Stimulated activated CD4-positive, alpha-beta T cell treated with anti-CD3 and anti-CD28 coated beads, Interleukin-4, amount 100 ng/mL, for 48 hours (primary cell): ENCODE measurements at regions not wholly inside any gene's neighbourhood (a gene's known extent, or its start where the extent isn't known, plus 50 kb on each side); places are given as distances from the start of the nearest gene placed in this dataset.

Experiments used
- DNase-seq, 2 donors: peaks; one replicate each; pipeline ENCODE4 v3.0.0-alpha.2; 2020; ENCODE audit warnings: low read depth in 2 of 2

DNA sequence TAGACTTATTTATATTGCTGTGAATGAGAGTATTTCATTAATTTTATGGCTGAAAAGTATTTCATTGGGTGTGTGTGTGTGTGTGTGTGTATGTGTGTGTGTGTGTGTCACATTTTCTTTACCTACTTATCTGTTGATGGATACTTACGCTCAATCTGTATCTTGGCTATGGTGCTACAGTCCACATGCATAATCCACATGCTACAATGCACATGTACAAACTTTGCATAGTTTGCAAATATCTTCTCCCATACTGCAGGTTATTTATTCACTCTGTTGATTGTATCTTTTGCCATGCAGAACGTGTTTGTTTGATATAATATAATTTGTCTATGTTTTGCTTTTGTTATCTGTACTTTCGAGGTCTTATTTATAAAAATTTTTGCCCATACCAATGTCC is 167.8 kb downstream of the RAB28 start:
- DNase-seq, result no peak

DNA sequence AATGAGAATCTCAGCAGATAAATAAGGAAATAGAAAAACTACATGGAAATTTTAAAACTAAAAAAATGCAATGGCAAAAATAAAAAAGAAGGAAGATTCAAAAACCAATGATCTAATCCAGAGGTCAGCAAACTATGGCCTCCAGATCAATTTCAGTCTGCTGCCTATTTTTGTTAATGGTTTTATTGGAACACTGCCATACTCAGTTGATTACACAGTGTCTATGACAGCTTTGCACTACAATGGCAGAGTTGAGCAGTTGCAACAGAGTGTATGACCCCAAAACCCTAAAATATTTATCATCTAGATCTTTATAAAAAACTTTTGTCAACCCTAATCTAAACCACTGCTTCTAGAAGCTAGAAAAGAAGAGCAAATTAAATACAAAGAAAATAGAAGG is 170.3 kb downstream of the RAB28 start:
- DNase-seq, result no peak

DNA sequence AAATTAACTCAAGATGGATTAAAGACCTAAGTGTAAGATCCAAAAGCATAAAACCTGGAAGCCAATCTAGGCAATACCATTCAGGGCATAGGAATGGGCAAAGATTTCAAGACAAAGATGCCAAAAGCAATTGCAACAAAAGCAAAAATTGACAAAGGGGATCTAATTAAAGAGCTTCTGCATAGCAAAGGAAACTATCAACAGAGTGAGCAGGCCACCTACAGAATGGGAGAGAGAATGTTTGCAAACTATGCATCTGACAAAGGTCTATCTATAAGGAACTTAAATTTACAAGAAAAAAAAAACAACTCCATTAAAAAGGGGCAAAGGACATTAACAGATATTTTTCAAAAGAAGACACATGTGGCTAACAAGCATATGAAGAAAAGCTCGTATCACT is 171.9 kb downstream of the RAB28 start:
- DNase-seq, result no peak

DNA sequence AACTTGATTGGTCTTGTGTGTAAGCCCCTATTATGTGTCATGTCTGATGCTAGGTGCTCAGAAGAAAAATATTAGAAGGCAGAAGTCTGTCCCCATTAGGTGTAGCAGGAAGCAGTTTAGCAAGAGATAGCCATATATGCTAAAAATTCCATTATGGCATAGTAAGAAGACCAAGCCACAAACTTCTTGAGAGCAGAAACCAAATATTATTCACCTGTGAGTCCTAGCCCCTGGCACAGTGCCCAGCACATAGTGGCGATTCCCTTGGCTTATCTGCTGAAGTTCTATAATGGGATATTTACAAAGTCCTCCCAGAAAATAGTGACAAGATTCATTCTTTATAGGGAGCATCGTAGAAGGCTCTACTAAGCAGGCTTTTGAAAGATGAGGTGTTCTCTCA is 174.4 kb downstream of the RAB28 start:
- no peak for DNase-seq

DNA sequence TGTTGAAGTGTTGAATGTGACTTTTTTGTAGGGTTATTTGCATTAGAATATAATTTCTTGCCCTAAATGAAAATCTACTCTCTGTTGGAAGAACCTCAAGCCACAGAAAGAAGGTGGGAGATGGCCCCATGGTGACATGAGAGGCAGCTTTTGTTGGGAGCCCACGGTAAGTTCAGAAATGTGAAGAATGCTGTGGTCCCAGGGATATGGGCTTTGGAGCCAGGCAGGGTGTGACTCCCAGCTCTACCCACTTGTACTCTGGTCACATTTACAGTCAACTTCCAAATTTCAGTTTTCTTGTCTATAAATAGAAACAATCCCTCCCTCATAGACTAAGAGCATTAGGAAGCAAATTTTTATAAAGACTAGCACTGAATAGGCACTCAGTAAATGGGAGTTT is 177.8 kb downstream of the RAB28 start:
- no peak for DNase-seq

DNA sequence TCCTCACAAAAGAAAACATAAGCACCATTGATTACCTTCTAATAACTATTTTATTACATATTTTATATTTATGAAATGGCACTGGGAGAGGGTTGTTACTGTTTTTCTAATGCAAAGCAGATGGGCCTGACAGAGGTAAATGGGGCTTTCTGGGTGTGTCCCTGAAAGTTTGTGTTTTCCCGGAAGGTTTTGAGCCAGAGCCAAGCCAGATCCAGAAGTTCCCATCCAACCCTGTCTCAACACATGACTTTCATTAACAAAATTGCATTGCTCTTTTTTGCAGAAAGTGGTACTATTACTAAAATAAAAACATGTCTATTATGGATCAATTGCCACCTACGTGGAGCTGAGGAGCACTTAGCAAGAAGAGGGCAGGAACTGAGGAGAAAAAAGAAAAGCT is 181.3 kb downstream of the RAB28 start:
- DNase-seq, result no peak

DNA sequence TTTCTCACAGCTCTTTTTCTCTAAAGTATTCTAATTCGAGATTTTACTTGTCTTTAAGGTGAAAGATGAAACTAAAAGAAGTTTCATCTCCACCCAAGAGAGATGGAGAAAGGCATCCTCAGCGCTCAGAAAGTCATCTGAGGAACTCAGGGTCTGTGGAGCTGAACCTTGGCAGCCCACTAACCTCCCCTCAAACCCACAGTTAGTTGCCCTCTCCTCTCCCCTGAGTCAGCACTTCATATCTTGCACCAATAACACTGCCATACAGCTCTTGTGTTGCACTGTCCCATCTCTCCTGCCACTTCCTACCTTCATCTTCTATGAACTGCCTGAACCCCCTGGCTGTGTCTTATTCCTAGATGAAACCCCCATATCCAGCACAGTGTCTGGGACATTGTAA is 184.8 kb downstream of the RAB28 start:
- no peak for DNase-seq

DNA sequence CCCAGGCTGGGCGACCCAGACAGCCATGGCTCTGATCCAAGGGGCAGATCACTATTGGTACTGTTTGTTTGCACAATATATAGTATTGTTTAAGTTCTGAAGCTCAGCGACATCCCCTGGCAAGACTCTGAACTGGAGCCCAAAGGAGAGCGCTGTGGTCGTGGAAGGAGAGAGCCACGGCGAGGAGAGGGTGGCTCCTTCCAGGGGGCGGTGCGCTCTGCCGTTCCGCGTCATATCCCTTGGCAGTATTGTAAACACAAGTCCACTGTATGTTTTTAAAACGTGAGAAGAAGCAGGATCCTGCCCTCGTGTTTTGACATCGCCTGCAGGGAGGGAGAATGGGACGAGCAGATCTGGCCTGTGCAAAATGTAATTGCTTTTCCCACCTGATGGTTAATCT is 185.5 kb downstream of the RAB28 start:
- no peak for DNase-seq

DNA sequence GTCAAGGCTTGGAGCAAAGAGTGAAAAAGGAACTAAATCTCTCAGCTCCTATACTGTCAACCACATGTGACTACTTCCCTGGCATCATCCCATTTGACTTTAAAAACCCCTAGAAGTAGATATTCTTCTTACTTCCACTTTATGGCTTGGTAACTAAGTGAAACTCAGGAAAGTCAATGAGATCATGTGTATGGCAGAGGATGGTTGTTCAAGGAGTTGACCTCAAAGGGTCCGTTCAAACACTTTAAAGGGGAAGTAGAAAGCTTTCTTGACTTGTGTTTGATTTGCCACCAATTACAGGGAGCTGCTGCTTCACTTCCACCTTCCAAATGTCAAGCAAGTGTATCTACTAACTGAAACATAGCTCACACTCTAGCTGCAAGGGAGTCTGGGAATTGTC is 187.2 kb downstream of the RAB28 start:
- DNase-seq, result no peak

DNA sequence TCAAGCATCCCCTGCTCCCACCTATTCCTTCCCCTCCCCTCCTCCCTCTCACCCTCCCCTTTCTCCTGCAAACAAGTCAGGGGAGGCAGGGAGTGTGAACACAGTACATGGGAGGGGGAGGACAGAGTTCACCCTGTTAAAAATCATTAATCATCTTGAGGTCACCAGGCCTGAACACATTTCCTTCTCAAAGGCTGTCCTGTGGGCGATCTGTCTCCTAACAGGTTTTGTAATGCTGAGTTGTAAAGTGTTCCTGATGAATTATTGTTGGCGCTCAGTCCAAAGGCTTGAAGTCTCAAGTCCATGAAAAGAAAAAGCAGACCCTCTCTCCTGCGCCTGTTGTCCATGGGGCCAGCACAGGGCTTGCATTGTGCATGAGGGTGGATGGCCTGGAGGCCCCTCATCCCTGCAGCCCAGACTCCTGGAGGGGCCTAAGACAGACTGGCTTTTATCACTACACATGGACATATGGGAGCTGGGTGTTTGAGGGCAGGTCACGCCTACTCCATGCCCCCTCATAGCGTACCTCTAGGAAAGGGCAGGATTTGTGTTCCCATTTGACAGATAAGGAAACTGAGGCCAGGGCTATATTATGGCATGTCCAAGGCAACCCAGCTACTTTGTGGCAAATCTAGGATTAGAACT is 189.1 kb downstream of the RAB28 start:
- DNase-seq, result no peak

DNA sequence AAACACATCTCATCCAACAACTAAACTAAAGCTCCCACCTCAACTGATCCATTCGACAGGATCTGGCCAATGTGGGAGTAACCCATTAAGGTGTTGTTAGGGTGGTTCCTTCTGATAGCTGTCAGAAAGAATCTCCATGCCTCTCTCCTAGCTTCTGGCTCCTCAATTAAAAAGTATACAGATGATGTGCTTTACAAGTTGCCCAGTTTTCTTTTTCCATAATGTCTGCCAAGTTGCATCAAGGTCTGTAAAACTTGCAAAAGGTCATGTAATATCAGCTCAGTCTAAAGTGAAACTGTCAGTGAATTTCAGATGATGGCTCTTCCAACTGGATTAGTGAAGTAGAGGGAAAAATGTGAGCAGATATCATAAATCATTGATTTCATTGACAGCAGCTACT is 191.8 kb downstream of the RAB28 start:
- no peak for DNase-seq

DNA sequence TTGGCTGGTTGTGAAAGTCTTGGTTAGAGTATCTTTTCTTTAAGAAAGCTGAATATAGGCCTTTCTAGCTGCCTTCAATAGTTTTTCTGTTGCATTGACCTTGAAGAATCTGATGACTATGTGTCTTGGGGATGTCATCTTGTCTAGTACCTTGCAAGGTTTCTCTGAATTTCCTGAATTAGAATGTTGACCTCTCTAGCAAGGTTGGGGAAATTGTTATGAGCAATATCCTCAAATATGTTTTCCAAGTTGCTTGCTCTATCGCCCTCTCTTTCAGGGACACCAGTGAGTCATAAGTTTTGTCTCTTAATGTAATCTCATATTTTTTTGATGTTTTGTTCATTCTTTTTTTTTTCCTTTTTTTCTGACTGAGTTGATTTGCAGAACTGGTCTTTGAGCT is 194.7 kb downstream of the RAB28 start:
- no peak for DNase-seq

DNA sequence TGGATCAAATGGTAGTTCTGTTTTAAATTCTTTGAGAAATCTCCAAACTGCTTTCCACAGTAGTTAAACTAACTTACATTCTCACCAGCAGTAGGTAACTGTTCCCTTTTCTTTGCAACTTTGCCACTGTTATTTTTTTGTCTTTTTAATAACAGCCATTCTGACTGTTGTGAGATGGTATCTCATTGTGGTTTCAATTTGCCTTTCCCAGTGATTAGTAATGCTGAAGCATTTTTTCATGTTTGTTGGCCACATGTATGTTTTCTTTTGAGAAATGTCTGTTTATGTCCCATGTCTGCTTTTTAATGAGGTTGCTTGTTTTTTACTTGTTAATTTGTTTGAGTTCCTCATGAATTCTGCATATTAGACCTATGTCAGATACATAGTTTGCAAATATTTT is 198.8 kb downstream of the RAB28 start:
- no peak for DNase-seq

DNA sequence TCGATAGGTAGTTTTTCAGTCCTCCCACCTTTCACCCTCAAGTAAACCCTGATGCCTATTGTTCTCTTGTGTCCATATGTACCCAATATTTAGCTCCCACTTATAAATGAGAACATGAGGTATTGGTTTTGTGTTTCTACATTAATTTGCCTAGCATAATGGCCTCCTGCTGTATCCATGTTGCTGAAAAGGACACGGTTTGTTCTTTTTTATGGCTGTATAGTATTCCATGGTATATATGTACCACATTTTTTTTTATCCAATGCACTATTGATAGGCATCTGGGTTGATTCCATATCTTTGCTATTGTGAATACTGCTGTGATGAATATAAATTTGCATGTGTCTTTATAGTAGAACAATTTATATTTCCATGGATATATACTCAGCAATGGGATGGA is 199.2 kb downstream of the RAB28 start:
- no peak for DNase-seq

DNA sequence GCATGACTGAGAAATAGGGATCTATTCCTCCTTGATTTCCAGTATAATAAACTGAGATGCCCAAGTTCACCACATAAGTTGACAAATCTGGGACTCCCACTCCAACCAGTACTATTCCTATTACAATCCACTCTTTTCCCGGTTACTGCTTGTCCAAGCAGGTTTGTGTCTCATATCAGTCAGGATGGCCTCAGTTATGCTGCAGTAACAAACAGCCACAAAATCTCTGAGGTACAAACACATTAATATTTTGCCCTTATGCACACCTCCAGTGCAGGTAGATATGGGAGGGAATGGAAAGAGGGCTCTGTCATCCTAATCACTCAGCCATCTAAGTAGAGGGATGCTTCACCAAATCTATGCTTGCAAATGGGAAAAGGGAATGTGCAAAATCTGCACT is 207.8 kb downstream of the RAB28 start:
- no peak for DNase-seq

DNA sequence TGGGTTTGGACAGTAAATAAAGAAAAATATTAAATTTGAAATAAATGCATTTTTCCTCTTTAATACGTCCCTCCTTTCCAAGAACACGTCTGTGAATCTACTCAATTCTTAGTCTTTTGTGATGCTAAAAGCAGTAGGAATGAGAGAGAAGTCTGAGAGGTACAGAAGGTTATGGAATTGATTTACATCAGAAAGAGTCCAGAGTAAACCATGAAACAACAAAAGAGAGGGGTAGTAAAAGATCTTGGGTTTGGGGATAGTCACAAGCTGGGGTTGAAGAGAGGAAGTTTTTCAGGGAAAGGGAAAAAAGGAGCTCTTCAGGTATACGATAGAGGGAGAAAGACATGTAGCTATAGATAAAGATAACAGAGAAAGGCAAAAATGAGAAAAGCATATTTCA is 215.4 kb downstream of the RAB28 start:
- DNase-seq, result no peak

DNA sequence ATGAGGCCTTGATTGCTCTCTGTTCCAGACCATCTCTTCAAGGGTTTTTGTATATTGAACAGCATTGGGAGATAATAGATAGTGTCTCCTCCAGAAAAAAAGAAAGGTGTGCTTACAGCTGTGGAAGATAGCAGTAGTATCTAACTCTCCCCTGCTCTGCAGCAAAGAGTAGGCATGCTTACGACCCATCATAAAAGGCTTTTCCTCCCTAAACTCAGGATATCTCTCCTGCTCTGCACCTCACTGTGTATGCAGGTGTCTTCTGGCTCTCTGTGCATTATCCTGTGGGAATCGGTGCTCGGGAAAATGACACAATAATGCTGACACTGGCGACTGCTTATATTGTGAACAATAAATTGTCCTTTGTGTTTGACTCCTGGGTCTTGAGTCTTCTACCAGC is 216.0 kb downstream of the RAB28 start:
- no peak for DNase-seq

DNA sequence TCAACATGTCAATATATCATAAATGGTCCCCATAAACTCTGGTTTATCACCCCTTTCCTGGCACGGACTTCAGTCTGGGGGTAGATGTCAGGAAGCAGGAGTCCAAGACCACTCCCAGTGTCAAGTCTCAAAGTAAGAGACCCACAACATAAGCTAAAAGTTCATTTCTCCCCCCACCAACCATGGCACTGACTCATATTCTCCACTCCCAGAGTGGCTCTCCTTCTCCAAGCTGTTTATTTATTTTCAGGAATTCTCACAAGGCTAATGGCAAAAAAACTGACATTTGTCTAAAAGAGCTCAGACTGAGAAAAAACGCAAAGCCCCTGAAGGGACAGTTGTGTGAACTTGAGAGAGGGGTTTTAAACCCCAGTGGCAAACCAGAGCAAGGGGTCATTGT is 217.0 kb downstream of the RAB28 start:
- no peak for DNase-seq

DNA sequence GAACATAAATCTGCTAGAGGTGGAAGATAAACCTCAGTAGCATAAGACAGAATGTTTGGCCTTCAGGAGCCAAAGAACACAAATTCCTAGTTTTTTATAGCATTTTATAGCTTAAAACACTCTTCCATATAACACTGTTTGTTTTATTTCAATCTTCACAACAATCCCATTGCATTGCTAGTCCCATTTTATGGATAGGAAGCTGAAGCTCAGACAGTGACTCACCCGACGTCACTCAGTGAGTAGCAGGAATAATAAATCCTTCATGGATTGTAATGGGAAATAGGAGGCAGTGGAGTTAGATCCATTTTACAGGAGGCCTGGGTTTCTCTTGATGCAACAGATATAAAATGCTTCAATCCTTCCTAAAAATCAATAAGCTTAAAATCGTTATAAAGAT is 217.5 kb downstream of the RAB28 start:
- DNase-seq, result no peak

DNA sequence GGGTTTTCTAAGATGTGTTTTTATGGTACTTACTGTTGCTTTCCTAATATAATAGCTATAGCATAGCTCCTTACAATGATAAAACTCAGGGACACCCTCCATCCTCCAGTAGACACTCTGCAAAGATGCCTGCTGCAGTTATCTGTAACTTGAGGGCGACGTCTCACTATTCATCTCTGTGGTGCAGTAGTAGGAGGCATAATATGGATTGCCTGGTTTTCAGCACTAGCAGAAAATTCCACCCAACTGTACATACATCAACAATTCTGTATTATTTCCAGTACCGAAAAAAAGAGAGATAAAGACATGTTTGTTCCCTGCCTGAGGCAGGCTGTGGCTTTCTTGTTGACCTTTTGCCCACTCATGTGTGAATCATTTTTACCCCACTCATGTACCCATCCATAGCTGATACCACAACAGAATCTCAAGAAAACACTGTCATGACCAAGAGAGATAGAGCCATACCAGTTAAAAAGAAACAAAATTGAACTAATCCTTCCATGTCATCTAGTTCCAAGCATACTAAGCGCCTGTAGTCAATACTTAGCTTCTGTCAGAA is 220.1 kb downstream of the RAB28 start:
- no peak for DNase-seq

DNA sequence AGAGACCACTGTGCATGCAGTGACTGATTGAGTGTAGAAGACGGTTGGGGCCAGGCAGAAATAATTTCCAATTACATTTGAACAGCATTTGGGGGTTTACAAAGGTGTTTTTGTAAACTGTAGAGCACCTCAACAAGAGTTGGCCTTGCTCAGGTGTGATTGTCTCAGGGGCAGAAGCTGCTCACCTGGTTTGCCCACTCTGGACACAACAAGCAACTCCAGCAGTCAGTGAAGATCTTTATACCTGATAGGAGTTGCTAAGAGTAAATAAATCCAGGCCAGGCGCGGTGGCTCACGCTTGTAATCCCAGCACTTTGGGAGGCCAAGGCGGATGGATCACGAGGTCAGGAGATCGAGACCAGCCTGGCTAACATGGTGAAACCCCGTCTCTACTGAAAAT is 221.3 kb downstream of the RAB28 start:
- no peak for DNase-seq

DNA sequence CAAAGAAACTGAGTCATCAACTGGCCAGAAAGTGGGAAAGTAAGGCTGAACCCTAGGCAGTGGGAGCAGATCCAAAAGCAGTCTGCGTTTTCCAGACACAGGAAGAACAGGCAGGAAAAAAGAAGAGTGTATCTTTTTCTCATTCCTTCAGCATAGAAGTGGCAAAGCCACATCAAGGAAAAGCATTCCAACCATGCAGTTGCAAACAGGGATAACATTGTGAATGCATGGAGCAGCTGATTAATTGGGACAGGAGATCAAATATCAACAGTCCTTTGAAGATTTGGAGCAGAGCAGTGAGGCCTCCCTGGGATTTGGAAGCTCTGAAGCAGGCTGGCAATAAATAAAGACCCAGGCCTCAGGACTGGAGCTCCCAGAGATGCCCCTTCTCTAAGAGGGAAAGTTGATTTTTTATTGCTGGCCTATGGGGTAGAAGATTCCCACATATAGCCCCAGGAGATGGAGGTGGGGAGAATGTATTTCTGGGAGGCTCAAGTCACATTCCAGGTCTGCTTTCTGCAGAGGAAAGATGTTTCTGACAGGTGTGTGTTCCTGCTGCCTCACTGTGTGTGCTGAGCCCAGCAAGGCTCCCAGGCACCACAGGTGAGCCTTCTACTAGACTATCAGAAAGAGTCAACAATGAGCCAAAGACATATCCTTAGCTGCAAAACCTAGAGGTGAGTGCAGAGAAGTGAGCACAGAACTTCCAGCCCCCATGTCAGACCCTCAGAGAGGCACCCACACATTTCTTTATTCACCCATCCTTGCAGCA is 222.5 kb downstream of the RAB28 start:
- DNase-seq, result no peak

DNA sequence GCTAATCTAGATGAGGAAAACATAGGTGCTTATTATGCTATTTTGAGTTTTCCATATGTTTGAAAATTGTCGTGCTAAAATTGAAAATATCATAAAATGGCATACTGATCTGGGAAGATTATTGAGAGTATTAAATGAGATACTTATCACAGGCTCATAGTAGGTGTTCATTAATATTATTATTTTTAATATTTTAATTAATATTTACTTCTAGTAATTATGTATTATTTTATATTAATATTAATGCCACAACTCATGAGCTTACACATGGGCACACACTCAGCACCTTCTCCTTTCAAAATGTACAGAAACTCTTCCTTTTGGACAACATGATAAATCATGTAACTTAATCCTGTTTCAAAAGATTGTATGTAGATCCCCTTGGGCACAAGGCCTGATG is 223.6 kb downstream of the RAB28 start:
- DNase-seq, result no peak

DNA sequence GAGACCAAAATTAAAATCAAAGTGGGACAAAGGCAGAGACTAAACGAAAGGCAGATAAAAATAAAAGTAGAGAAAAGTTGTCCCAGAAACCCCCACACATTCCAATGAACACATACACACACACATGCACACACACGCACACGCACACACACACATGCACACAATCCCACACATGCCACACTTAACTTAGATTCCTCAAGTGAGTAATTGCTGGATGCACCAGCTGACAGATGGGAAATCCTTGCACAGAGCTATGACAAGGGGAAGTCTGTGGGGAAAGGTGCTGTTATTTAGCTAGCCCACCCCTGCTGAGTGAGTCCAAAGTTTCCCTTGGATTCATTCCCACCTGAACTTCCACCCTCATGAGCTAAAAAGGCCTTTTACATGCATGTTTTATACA is 233.9 kb downstream of the RAB28 start:
- DNase-seq, result no peak
